ENCODE measurements at regions not wholly inside any gene's neighbourhood (a gene's known extent, or its start where the extent isn't known, plus 50 kb on each side); places are given as distances from the start of the nearest gene placed in this dataset.
"Not testable (repeated sequence)": the region's sequence is repeated elsewhere in the genome, so short reads cannot be mapped to it uniquely, and the experiment has no call there.

- FAIRE-seq, result no peak
Measured at GRCh38 chr11:92436034-92436920, 211.7 kb downstream of the FAT3 start.

GRCh38 chr11:92439133-92439532 lies 214.5 kb downstream of the FAT3 start:
- FAIRE-seq, result no peak

GRCh38 chr11:92440701-92441442 lies 216.3 kb downstream of the FAT3 start:
- no peak for FAIRE-seq

- no peak for FAIRE-seq
Measured at GRCh38 chr11:92441443-92441726, 216.8 kb downstream of the FAT3 start.

GRCh38 chr11:92443199-92443598 lies 218.6 kb downstream of the FAT3 start:
- no peak for FAIRE-seq

- FAIRE-seq, result no peak
Measured at GRCh38 chr11:92447586-92447985, 223.0 kb downstream of the FAT3 start.

GRCh38 chr11:92449222-92449621 lies 224.6 kb downstream of the FAT3 start:
- FAIRE-seq, result no peak

GRCh38 chr11:92449780-92450179 lies 225.2 kb downstream of the FAT3 start:
- no peak for FAIRE-seq

- FAIRE-seq, result no peak
Measured at GRCh38 chr11:92451063-92451462, 226.4 kb downstream of the FAT3 start.

- no peak for FAIRE-seq
Measured at GRCh38 chr11:92453055-92453454, 228.4 kb downstream of the FAT3 start.

- FAIRE-seq, result no peak
Measured at GRCh38 chr11:92455210-92455790, 230.7 kb downstream of the FAT3 start.

- FAIRE-seq, result no peak
Measured at GRCh38 chr11:92457250-92457649, 232.6 kb downstream of the FAT3 start.

GRCh38 chr11:92458486-92458885 lies 233.9 kb downstream of the FAT3 start:
- no peak for FAIRE-seq

GRCh38 chr11:92460213-92460612 lies 235.6 kb downstream of the FAT3 start:
- FAIRE-seq, result no peak

GRCh38 chr11:92461447-92461846 lies 236.8 kb downstream of the FAT3 start:
- FAIRE-seq, result no peak

- no peak for FAIRE-seq
Measured at GRCh38 chr11:92462821-92463220, 238.2 kb downstream of the FAT3 start.

GRCh38 chr11:92464822-92465221 lies 240.2 kb downstream of the FAT3 start:
- no peak for FAIRE-seq

- not testable (repeated sequence) for FAIRE-seq
Measured at GRCh38 chr11:92465410-92465809, 240.8 kb downstream of the FAT3 start.

GRCh38 chr11:92473736-92474135 lies 249.1 kb downstream of the FAT3 start:
- no peak for FAIRE-seq

GRCh38 chr11:92475316-92475715 lies 250.7 kb downstream of the FAT3 start:
- no peak for FAIRE-seq

- no peak for FAIRE-seq
Measured at GRCh38 chr11:92475819-92476218, 251.2 kb downstream of the FAT3 start.

- FAIRE-seq, result no peak
Measured at GRCh38 chr11:92477686-92478085, 253.1 kb downstream of the FAT3 start.

- no peak for FAIRE-seq
Measured at GRCh38 chr11:92480499-92480898, 255.9 kb downstream of the FAT3 start.

GRCh38 chr11:92482492-92483060 lies 258.0 kb downstream of the FAT3 start:
- FAIRE-seq, result no peak
